HG02870 (cell line): ENCODE measurements at regions not wholly inside any gene's neighbourhood (a gene's known extent, or its start where the extent isn't known, plus 50 kb on each side); places are given as distances from the start of the nearest gene placed in this dataset.

Experiments used
- ATAC-seq: cut with Tn5 transposase; IDR thresholded peaks from one replicate; pipeline ENCODE4 v1.9.1; 2021; ENCODE audit warnings: mild to moderate bottlenecking, moderate library complexity; ENCODE audit not compliant: unreplicated experiment

GRCh38 chr7:31455844-31456243 is 58.0 kb upstream of the ITPRID1 start:
- no peak for ATAC-seq

GRCh38 chr7:31456646-31457368 is 57.1 kb upstream of the ITPRID1 start:
- ATAC-seq: no peak

GRCh38 chr7:31457551-31457950 is 56.3 kb upstream of the ITPRID1 start:
- ATAC-seq: no peak

- no peak for ATAC-seq
Observed at GRCh38 chr7:31458203-31458602, 55.7 kb upstream of the ITPRID1 start.

- no peak for ATAC-seq
Observed at GRCh38 chr7:31462636-31463035, 51.3 kb upstream of the ITPRID1 start.
